ENCODE measurements at regions not wholly inside any gene's neighbourhood (a gene's known extent, or its start where the extent isn't known, plus 50 kb on each side); places are given as distances from the start of the nearest gene placed in this dataset.
A peak's percentile ranks its signal among the peaks of the same experiment; 100 is the strongest.

- no peaks in the 10 kb centered on the region for H3K36me3 Mint-ChIP-seq
- H3K27ac Mint-ChIP-seq: no peak overlapping the region
- H3K27me3 Mint-ChIP-seq: no peaks in the 10 kb centered on the region
- H3K4me3 Mint-ChIP-seq: no peak overlapping the region
- peaks cover 0 to 8% (median 6%) of the 10 kb centered on the region in 3 donors for H3K9me3 Mint-ChIP-seq
- H3K4me1 Mint-ChIP-seq: no peaks in the 10 kb centered on the region
These were observed 1099.9 kb downstream of the RAPGEF2 start for GRCh38 chr4:160202802-160203201.

- Mint-ChIP-seq H3K36me3 (no peaks in the 10 kb centered on the region), H3K4me1 (no peaks in the 10 kb centered on the region), H3K4me3 (no peak overlapping the region), H3K27ac (no peak overlapping the region), H3K9me3 (peaks cover 2 to 12% (median 7%) of the 10 kb centered on the region in 3 donors), H3K27me3 (no peaks in the 10 kb centered on the region)
These were observed 1109.2 kb downstream of the RAPGEF2 start for GRCh38 chr4:160212078-160212477.

- Mint-ChIP-seq H3K27me3 (no peaks in the 10 kb centered on the region), H3K4me1 (no peaks in the 10 kb centered on the region), H3K36me3 (no peaks in the 10 kb centered on the region), H3K9me3 (peaks cover 2 to 16% (median 7%) of the 10 kb centered on the region in 3 donors), H3K27ac (no peak overlapping the region), H3K4me3 (no peak overlapping the region)
These were observed 1110.5 kb downstream of the RAPGEF2 start for GRCh38 chr4:160213366-160213765.

- Mint-ChIP-seq H3K27me3 (no peaks in the 10 kb centered on the region), H3K4me1 (no peaks in the 10 kb centered on the region), H3K4me3 (no peak overlapping the region), H3K27ac (no peak overlapping the region), H3K9me3 (peaks cover 5 to 22% (median 9%) of the 10 kb centered on the region in 3 donors), H3K36me3 (no peaks in the 10 kb centered on the region)
These were observed 1114.5 kb downstream of the RAPGEF2 start for GRCh38 chr4:160217352-160217751.

- H3K36me3 Mint-ChIP-seq: peaks cover 2% of the 10 kb centered on the region
- H3K27ac Mint-ChIP-seq: no peak overlapping the region
- H3K27me3 Mint-ChIP-seq: no peaks in the 10 kb centered on the region
- peaks cover 3 to 13% (median 9%) of the 10 kb centered on the region in 3 donors for H3K9me3 Mint-ChIP-seq
- no peaks in the 10 kb centered on the region for H3K4me1 Mint-ChIP-seq
- peak overlapping the region in 1 of 4 donors; percentile 66 for H3K4me3 Mint-ChIP-seq
These were observed 1121.2 kb downstream of the RAPGEF2 start for GRCh38 chr4:160224049-160224448.

GRCh38 chr4:160233141-160233540 is 1130.3 kb downstream of the RAPGEF2 start:
- Mint-ChIP-seq H3K27ac (no peak overlapping the region), H3K9me3 (peaks cover 2 to 3% (median 2%) of the 10 kb centered on the region in 3 donors), H3K36me3 (peaks cover 2% of the 10 kb centered on the region), H3K4me3 (no peak overlapping the region), H3K27me3 (no peaks in the 10 kb centered on the region), H3K4me1 (no peaks in the 10 kb centered on the region)

GRCh38 chr4:160235285-160235684 is 1132.4 kb downstream of the RAPGEF2 start:
- Mint-ChIP-seq H3K4me3 (no peak overlapping the region), H3K27ac (no peak overlapping the region), H3K27me3 (no peaks in the 10 kb centered on the region), H3K36me3 (peaks cover 2% of the 10 kb centered on the region), H3K9me3 (peaks cover 0 to 4% (median 3%) of the 10 kb centered on the region in 3 donors), H3K4me1 (no peaks in the 10 kb centered on the region)

- H3K27ac Mint-ChIP-seq: no peak overlapping the region
- H3K36me3 Mint-ChIP-seq: peaks cover 2% of the 10 kb centered on the region
- no peaks in the 10 kb centered on the region for H3K27me3 Mint-ChIP-seq
- H3K9me3 Mint-ChIP-seq: peaks cover 0 to 4% (median 3%) of the 10 kb centered on the region in 3 donors
- H3K4me1 Mint-ChIP-seq: no peaks in the 10 kb centered on the region
- H3K4me3 Mint-ChIP-seq: no peak overlapping the region
These were observed 1132.9 kb downstream of the RAPGEF2 start for GRCh38 chr4:160235771-160236170.

GRCh38 chr4:160238790-160239189 is 1135.9 kb downstream of the RAPGEF2 start:
- Mint-ChIP-seq H3K4me1 (no peaks in the 10 kb centered on the region), H3K27ac (no peak overlapping the region), H3K4me3 (no peak overlapping the region), H3K9me3 (peaks cover 2 to 5% (median 4%) of the 10 kb centered on the region in 3 donors), H3K27me3 (no peaks in the 10 kb centered on the region), H3K36me3 (no peaks in the 10 kb centered on the region)

- Mint-ChIP-seq H3K9me3 (peaks cover 7 to 13% (median 7%) of the 10 kb centered on the region in 3 donors), H3K4me1 (no peaks in the 10 kb centered on the region), H3K36me3 (no peaks in the 10 kb centered on the region), H3K27me3 (no peaks in the 10 kb centered on the region), H3K27ac (peak overlapping the region in 1 of 3 donors; percentile 81), H3K4me3 (no peak overlapping the region)
These were observed 1144.3 kb downstream of the RAPGEF2 start for GRCh38 chr4:160247091-160247656.

GRCh38 chr4:160251522-160252170 is 1148.8 kb downstream of the RAPGEF2 start:
- Mint-ChIP-seq H3K4me3 (no peak overlapping the region), H3K36me3 (no peaks in the 10 kb centered on the region), H3K4me1 (no peaks in the 10 kb centered on the region), H3K27ac (no peak overlapping the region), H3K9me3 (peaks cover 0 to 5% (median 5%) of the 10 kb centered on the region in 3 donors), H3K27me3 (no peaks in the 10 kb centered on the region)

- no peaks in the 10 kb centered on the region for H3K4me1 Mint-ChIP-seq
- no peaks in the 10 kb centered on the region for H3K27me3 Mint-ChIP-seq
- H3K4me3 Mint-ChIP-seq: no peak overlapping the region
- peaks cover 5 to 11% (median 6%) of the 10 kb centered on the region in 3 donors for H3K9me3 Mint-ChIP-seq
- no peaks in the 10 kb centered on the region for H3K36me3 Mint-ChIP-seq
- H3K27ac Mint-ChIP-seq: no peak overlapping the region
These were observed 1154.4 kb downstream of the RAPGEF2 start for GRCh38 chr4:160257318-160257717.

GRCh38 chr4:160265014-160265413 is 1162.1 kb downstream of the RAPGEF2 start:
- no peak overlapping the region for H3K27ac Mint-ChIP-seq
- no peaks in the 10 kb centered on the region for H3K36me3 Mint-ChIP-seq
- H3K4me1 Mint-ChIP-seq: no peaks in the 10 kb centered on the region
- H3K27me3 Mint-ChIP-seq: no peaks in the 10 kb centered on the region
- peaks cover 0 to 1% (median 0%) of the 10 kb centered on the region in 3 donors for H3K9me3 Mint-ChIP-seq
- H3K4me3 Mint-ChIP-seq: no peak overlapping the region

- H3K9me3 Mint-ChIP-seq: no peaks in the 10 kb centered on the region
- H3K4me1 Mint-ChIP-seq: no peaks in the 10 kb centered on the region
- H3K27me3 Mint-ChIP-seq: no peaks in the 10 kb centered on the region
- H3K36me3 Mint-ChIP-seq: no peaks in the 10 kb centered on the region
- H3K4me3 Mint-ChIP-seq: no peak overlapping the region
- H3K27ac Mint-ChIP-seq: no peak overlapping the region
These were observed 1163.0 kb downstream of the RAPGEF2 start for GRCh38 chr4:160265836-160266235.

GRCh38 chr4:160276785-160277325 is 1174.0 kb downstream of the RAPGEF2 start:
- peaks cover 12 to 32% (median 17%) of the 10 kb centered on the region in 3 donors for H3K9me3 Mint-ChIP-seq
- H3K27ac Mint-ChIP-seq: no peak overlapping the region
- H3K4me1 Mint-ChIP-seq: no peaks in the 10 kb centered on the region
- H3K36me3 Mint-ChIP-seq: no peaks in the 10 kb centered on the region
- no peaks in the 10 kb centered on the region for H3K27me3 Mint-ChIP-seq
- H3K4me3 Mint-ChIP-seq: no peak overlapping the region

- Mint-ChIP-seq H3K27ac (no peak overlapping the region), H3K9me3 (peaks cover 13 to 22% (median 16%) of the 10 kb centered on the region in 3 donors), H3K4me1 (no peaks in the 10 kb centered on the region), H3K36me3 (no peaks in the 10 kb centered on the region), H3K4me3 (no peak overlapping the region), H3K27me3 (no peaks in the 10 kb centered on the region)
These were observed 1180.2 kb downstream of the RAPGEF2 start for GRCh38 chr4:160283081-160283480.

Measured in IgD-negative memory B cell (primary cell).